ENCODE measurements at regions not wholly inside any gene's neighbourhood (a gene's known extent, or its start where the extent isn't known, plus 50 kb on each side); places are given as distances from the start of the nearest gene placed in this dataset.

DNA sequence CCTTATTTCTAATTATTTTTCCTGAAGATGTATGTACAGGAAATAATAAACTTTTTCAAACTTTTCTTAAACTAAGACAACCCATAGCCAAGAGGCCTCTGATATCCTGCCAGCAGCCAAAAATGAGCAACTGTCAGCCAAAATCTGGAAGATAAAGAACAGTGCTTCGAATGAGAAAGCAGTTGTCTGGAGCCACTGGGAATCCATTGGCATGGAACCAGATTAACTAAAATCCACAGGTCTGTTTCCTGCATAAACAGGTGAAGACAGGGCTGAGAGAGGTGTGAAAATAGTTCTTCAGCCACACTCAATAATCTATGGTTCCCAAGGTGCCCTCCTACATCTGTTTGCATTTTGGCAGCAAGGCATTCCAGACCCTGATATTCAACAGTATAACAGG lies 1076.7 kb upstream of the PIK3C3 start:
- TF ChIP-seq EP300 (IDR thresholded peaks at IDR 0.05; ENCODE audit: low read depth) (no peak), POLR2A (IDR thresholded peaks at IDR 0.05) (no peak), POLR2AphosphoS5 (IDR thresholded peaks at IDR 0.05) (no peak), CTCF (IDR thresholded peaks at IDR 0.05) (no peak)
- DNase-seq, result no peak
- Histone ChIP-seq H3K36me3 (no peaks in the 10 kb centered on the region), H3K4me3 (no peak overlapping the region), H3K4me1 (no peaks in the 10 kb centered on the region), H3K27me3 (no peaks in the 10 kb centered on the region), H3K27ac (no peak overlapping the region), H3K9me3 (no peaks in the 10 kb centered on the region)
- WGBS, 2 donors (ENCODE audit: low coverage in 1 of 2), result 48% methylated on average over 1 of the region's 1 CpG; no CpG with 5 or more reads in 1 of the 2 donors
- in situ Hi-C loops (cut with MboI; ENCODE audit: low pct_ligation_motif_present in 1 of 4, low pct_unique_long_range_greater_than_20kb in 1 of 4, low sequenced_read_pairs in 3 of 4) (no loop called here), intact Hi-C loops (cut with DNase I; ENCODE audit: low total_unique reads) (no loop called here)

DNA sequence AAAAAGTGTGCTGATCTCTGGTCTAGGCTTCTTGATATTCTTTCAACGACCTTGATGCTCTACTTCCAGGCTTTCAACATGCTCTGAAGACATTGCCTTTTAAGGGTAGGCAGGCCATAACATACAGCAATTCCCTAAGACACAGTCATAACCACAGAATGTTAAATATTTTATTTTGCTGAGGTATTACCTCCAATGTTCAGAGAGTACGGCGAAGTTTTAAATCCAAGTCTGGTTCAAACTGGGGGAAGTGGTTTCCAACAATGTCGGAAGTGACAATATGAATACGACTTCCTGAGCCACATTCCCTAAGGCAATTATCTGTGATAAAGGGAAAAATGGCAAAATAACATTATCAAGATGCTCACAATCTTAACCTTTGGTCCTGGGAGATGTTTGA lies 1077.9 kb upstream of the PIK3C3 start:
- DNase-seq, result no peak
- intact Hi-C loops (cut with DNase I; ENCODE audit: low total_unique reads) (no loop called here), in situ Hi-C loops (cut with MboI; ENCODE audit: low pct_ligation_motif_present in 1 of 4, low pct_unique_long_range_greater_than_20kb in 1 of 4, low sequenced_read_pairs in 3 of 4) (no loop called here)
- Histone ChIP-seq H3K36me3 (no peaks in the 10 kb centered on the region), H3K4me3 (no peak overlapping the region), H3K4me1 (no peaks in the 10 kb centered on the region), H3K9me3 (no peaks in the 10 kb centered on the region), H3K27ac (no peak overlapping the region), H3K27me3 (no peaks in the 10 kb centered on the region)
- 63 to 71% methylated on average over 4 to 5 of the region's 5 CpGs for WGBS, 2 donors (ENCODE audit: low coverage in 1 of 2)
- TF ChIP-seq EP300 (IDR thresholded peaks at IDR 0.05; ENCODE audit: low read depth), result no peak

- H3K36me3 ChIP-seq, result no peaks in the 10 kb centered on the region
- no peak for DNase-seq
- H3K27ac ChIP-seq, result no peak overlapping the region
- H3K4me1 ChIP-seq, result no peaks in the 10 kb centered on the region
- no peak overlapping the region for H3K4me3 ChIP-seq
- H3K27me3 ChIP-seq, result no peaks in the 10 kb centered on the region
- no peaks in the 10 kb centered on the region for H3K9me3 ChIP-seq
- in situ Hi-C loops (cut with MboI; ENCODE audit: low pct_ligation_motif_present in 1 of 4, low pct_unique_long_range_greater_than_20kb in 1 of 4, low sequenced_read_pairs in 3 of 4), result no loop called here
- intact Hi-C loops (cut with DNase I; ENCODE audit: low total_unique reads), result no loop called here
- TF ChIP-seq EP300 (IDR thresholded peaks at IDR 0.05; ENCODE audit: low read depth) (no peak), POLR2AphosphoS5 (IDR thresholded peaks at IDR 0.05) (no peak), POLR2A (IDR thresholded peaks at IDR 0.05) (no peak), CTCF (IDR thresholded peaks at IDR 0.05) (no peak)
- WGBS, 2 donors (ENCODE audit: low coverage in 1 of 2), result 71 to 73% methylated on average over 4 of the region's 4 CpGs
These were observed 1079.9 kb upstream of the PIK3C3 start for GRCh38 chr18:40875101-40875615.

- Histone ChIP-seq H3K36me3 (no peaks in the 10 kb centered on the region), H3K4me3 (no peak overlapping the region), H3K4me1 (no peaks in the 10 kb centered on the region), H3K27me3 (no peaks in the 10 kb centered on the region), H3K9me3 (no peaks in the 10 kb centered on the region), H3K27ac (no peak overlapping the region)
- no peak for TF ChIP-seq POLR2A (IDR thresholded peaks at IDR 0.05)
- TF ChIP-seq CTCF (IDR thresholded peaks at IDR 0.05), result no peak
- TF ChIP-seq EP300 (IDR thresholded peaks at IDR 0.05; ENCODE audit: low read depth), result no peak
- TF ChIP-seq POLR2AphosphoS5 (IDR thresholded peaks at IDR 0.05), result no peak
- no peak for DNase-seq
- intact Hi-C loops (cut with DNase I; ENCODE audit: low total_unique reads), result no loop called here
- in situ Hi-C loops (cut with MboI; ENCODE audit: low pct_ligation_motif_present in 1 of 4, low pct_unique_long_range_greater_than_20kb in 1 of 4, low sequenced_read_pairs in 3 of 4), result no loop called here
- 67 to 70% methylated on average over 1 of the region's 1 CpG for WGBS, 2 donors (ENCODE audit: low coverage in 1 of 2)
These were observed 1080.8 kb upstream of the PIK3C3 start for GRCh38 chr18:40874233-40874632.
